ENCODE measurements at regions not wholly inside any gene's neighbourhood (a gene's known extent, or its start where the extent isn't known, plus 50 kb on each side); places are given as distances from the start of the nearest gene placed in this dataset.

GRCh38 chr7:114033475-114033874 is 114.7 kb upstream of the PPP1R3A start:
- Histone ChIP-seq H3K27ac (ENCODE audit: low read length) (no peak overlapping the region), H3K79me2 (ENCODE audit: low read length) (no peaks in the 10 kb centered on the region), H3K4me2 (ENCODE audit: low read depth, low read length, poor library complexity, severe bottlenecking) (no peak overlapping the region), H3K9ac (ENCODE audit: low read length) (no peak overlapping the region), H3K9me3 (ENCODE audit: low read length) (no peaks in the 10 kb centered on the region), H3K36me3 (ENCODE audit: insufficient read depth, low read length) (no peaks in the 10 kb centered on the region), H3K4me1 (ENCODE audit: low read length) (no peaks in the 10 kb centered on the region), H3K27me3 (ENCODE audit: low read length) (no peaks in the 10 kb centered on the region), H3K9me2 (replicated peaks; ENCODE audit: insufficient read depth, low read length) (no peaks in the 10 kb centered on the region), H2AFZ (ENCODE audit: low read length) (no peak overlapping the region), H3K4me3 (ENCODE audit: low read length) (no peak overlapping the region), H4K20me1 (ENCODE audit: insufficient read depth, low read depth, low read length) (no peaks in the 10 kb centered on the region)
- DNase-seq, result no peak

- Histone ChIP-seq H3K4me1 (ENCODE audit: low read length) (no peaks in the 10 kb centered on the region), H2AFZ (ENCODE audit: low read length) (no peak overlapping the region), H3K27me3 (ENCODE audit: low read length) (no peaks in the 10 kb centered on the region), H3K4me3 (ENCODE audit: low read length) (no peak overlapping the region), H3K4me2 (ENCODE audit: low read depth, low read length, poor library complexity, severe bottlenecking) (no peak overlapping the region), H3K9me2 (replicated peaks; ENCODE audit: insufficient read depth, low read length) (no peaks in the 10 kb centered on the region), H3K79me2 (ENCODE audit: low read length) (no peaks in the 10 kb centered on the region), H4K20me1 (ENCODE audit: insufficient read depth, low read depth, low read length) (no peaks in the 10 kb centered on the region), H3K27ac (ENCODE audit: low read length) (no peak overlapping the region), H3K9me3 (ENCODE audit: low read length) (no peaks in the 10 kb centered on the region), H3K36me3 (ENCODE audit: insufficient read depth, low read length) (no peaks in the 10 kb centered on the region), H3K9ac (ENCODE audit: low read length) (no peak overlapping the region)
- peak; percentile 91 for DNase-seq
Measured at GRCh38 chr7:114026486-114027089, 107.8 kb upstream of the PPP1R3A start.

- H3K36me3 ChIP-seq (ENCODE audit: insufficient read depth, low read length), result no peaks in the 10 kb centered on the region
- no peaks in the 10 kb centered on the region for H3K79me2 ChIP-seq (ENCODE audit: low read length)
- no peaks in the 10 kb centered on the region for H3K4me1 ChIP-seq (ENCODE audit: low read length)
- no peaks in the 10 kb centered on the region for H4K20me1 ChIP-seq (ENCODE audit: insufficient read depth, low read depth, low read length)
- H3K9me3 ChIP-seq (ENCODE audit: low read length), result no peaks in the 10 kb centered on the region
- H3K4me3 ChIP-seq (ENCODE audit: low read length), result no peak overlapping the region
- no peak overlapping the region for H3K9ac ChIP-seq (ENCODE audit: low read length)
- no peak for DNase-seq
- H3K27me3 ChIP-seq (ENCODE audit: low read length), result no peaks in the 10 kb centered on the region
- H3K27ac ChIP-seq (ENCODE audit: low read length), result no peak overlapping the region
- H2AFZ ChIP-seq (ENCODE audit: low read length), result no peak overlapping the region
- H3K9me2 ChIP-seq (replicated peaks; ENCODE audit: insufficient read depth, low read length), result no peaks in the 10 kb centered on the region
- no peak overlapping the region for H3K4me2 ChIP-seq (ENCODE audit: low read depth, low read length, poor library complexity, severe bottlenecking)
Measured at GRCh38 chr7:114021135-114021534, 102.3 kb upstream of the PPP1R3A start.

- peaks cover 18% of the 10 kb centered on the region for H3K9me3 ChIP-seq (ENCODE audit: low read length)
- no peak overlapping the region for H3K4me2 ChIP-seq (ENCODE audit: low read depth, low read length, poor library complexity, severe bottlenecking)
- no peaks in the 10 kb centered on the region for H3K79me2 ChIP-seq (ENCODE audit: low read length)
- H3K27ac ChIP-seq (ENCODE audit: low read length), result no peak overlapping the region
- H2AFZ ChIP-seq (ENCODE audit: low read length), result no peak overlapping the region
- H3K27me3 ChIP-seq (ENCODE audit: low read length), result no peaks in the 10 kb centered on the region
- H3K36me3 ChIP-seq (ENCODE audit: insufficient read depth, low read length), result no peaks in the 10 kb centered on the region
- DNase-seq, result no peak
- H3K9ac ChIP-seq (ENCODE audit: low read length), result no peak overlapping the region
- no peaks in the 10 kb centered on the region for H3K4me1 ChIP-seq (ENCODE audit: low read length)
- no peaks in the 10 kb centered on the region for H4K20me1 ChIP-seq (ENCODE audit: insufficient read depth, low read depth, low read length)
- no peaks in the 10 kb centered on the region for H3K9me2 ChIP-seq (replicated peaks; ENCODE audit: insufficient read depth, low read length)
- no peak overlapping the region for H3K4me3 ChIP-seq (ENCODE audit: low read length)
Measured at GRCh38 chr7:114008696-114009095, 89.9 kb upstream of the PPP1R3A start.

- Histone ChIP-seq H3K4me2 (ENCODE audit: low read depth, low read length, poor library complexity, severe bottlenecking) (no peak overlapping the region), H3K9me2 (replicated peaks; ENCODE audit: insufficient read depth, low read length) (no peaks in the 10 kb centered on the region), H3K27ac (ENCODE audit: low read length) (no peak overlapping the region)
Measured at GRCh38 chr7:114007386-114007785, 88.6 kb upstream of the PPP1R3A start.

GRCh38 chr7:113998934-113999333 is 80.1 kb upstream of the PPP1R3A start:
- H3K4me2 ChIP-seq (ENCODE audit: low read depth, low read length, poor library complexity, severe bottlenecking), result no peak overlapping the region
- no peak overlapping the region for H3K27ac ChIP-seq (ENCODE audit: low read length)
- H2AFZ ChIP-seq (ENCODE audit: low read length), result no peak overlapping the region
- H3K27me3 ChIP-seq (ENCODE audit: low read length), result no peaks in the 10 kb centered on the region
- no peaks in the 10 kb centered on the region for H3K36me3 ChIP-seq (ENCODE audit: insufficient read depth, low read length)
- H3K4me3 ChIP-seq (ENCODE audit: low read length), result no peak overlapping the region
- DNase-seq, result no peak
- H3K4me1 ChIP-seq (ENCODE audit: low read length), result no peaks in the 10 kb centered on the region
- no peaks in the 10 kb centered on the region for H3K9me2 ChIP-seq (replicated peaks; ENCODE audit: insufficient read depth, low read length)
- H3K9me3 ChIP-seq (ENCODE audit: low read length), result peaks cover 29% of the 10 kb centered on the region
- H4K20me1 ChIP-seq (ENCODE audit: insufficient read depth, low read depth, low read length), result no peaks in the 10 kb centered on the region
- H3K9ac ChIP-seq (ENCODE audit: low read length), result no peak overlapping the region
- H3K79me2 ChIP-seq (ENCODE audit: low read length), result no peaks in the 10 kb centered on the region

More at GRCh38 chr7:114007386-114007785, 88.6 kb upstream of the PPP1R3A start:
- Histone ChIP-seq H3K4me3 (ENCODE audit: low read length) (no peak overlapping the region), H3K9ac (ENCODE audit: low read length) (no peak overlapping the region), H3K36me3 (ENCODE audit: insufficient read depth, low read length) (no peaks in the 10 kb centered on the region), H3K9me3 (ENCODE audit: low read length) (peaks cover 18% of the 10 kb centered on the region), H4K20me1 (ENCODE audit: insufficient read depth, low read depth, low read length) (no peaks in the 10 kb centered on the region), H2AFZ (ENCODE audit: low read length) (no peak overlapping the region), H3K27me3 (ENCODE audit: low read length) (no peaks in the 10 kb centered on the region), H3K4me1 (ENCODE audit: low read length) (no peaks in the 10 kb centered on the region), H3K79me2 (ENCODE audit: low read length) (no peaks in the 10 kb centered on the region)
- no peak for DNase-seq

- Histone ChIP-seq H3K9me3 (ENCODE audit: low read length) (peaks cover 29% of the 10 kb centered on the region; the same call in 1 of the 2 replicates), H4K20me1 (ENCODE audit: insufficient read depth, low read depth, low read length) (no peaks in the 10 kb centered on the region), H3K36me3 (ENCODE audit: insufficient read depth, low read length) (no peaks in the 10 kb centered on the region), H2AFZ (ENCODE audit: low read length) (no peak overlapping the region), H3K9ac (ENCODE audit: low read length) (no peak overlapping the region), H3K27ac (ENCODE audit: low read length) (no peak overlapping the region), H3K79me2 (ENCODE audit: low read length) (no peaks in the 10 kb centered on the region), H3K9me2 (replicated peaks; ENCODE audit: insufficient read depth, low read length) (no peaks in the 10 kb centered on the region), H3K4me2 (ENCODE audit: low read depth, low read length, poor library complexity, severe bottlenecking) (no peak overlapping the region), H3K4me3 (ENCODE audit: low read length) (no peak overlapping the region), H3K4me1 (ENCODE audit: low read length) (no peaks in the 10 kb centered on the region), H3K27me3 (ENCODE audit: low read length) (no peaks in the 10 kb centered on the region)
- no peak for DNase-seq
Measured at GRCh38 chr7:113996405-113996804, 77.6 kb upstream of the PPP1R3A start.

- no peaks in the 10 kb centered on the region for H3K9me2 ChIP-seq (replicated peaks; ENCODE audit: insufficient read depth, low read length)
- no peaks in the 10 kb centered on the region for H3K36me3 ChIP-seq (ENCODE audit: insufficient read depth, low read length)
- no peak overlapping the region for H3K4me3 ChIP-seq (ENCODE audit: low read length)
Measured at GRCh38 chr7:113986216-113986615, 67.4 kb upstream of the PPP1R3A start.

More at GRCh38 chr7:113986216-113986615, 67.4 kb upstream of the PPP1R3A start:
- Histone ChIP-seq H3K9ac (ENCODE audit: low read length) (no peak overlapping the region), H3K9me3 (ENCODE audit: low read length) (peaks cover 15% of the 10 kb centered on the region; the same call in 1 of the 2 replicates), H3K27ac (ENCODE audit: low read length) (no peak overlapping the region), H4K20me1 (ENCODE audit: insufficient read depth, low read depth, low read length) (no peaks in the 10 kb centered on the region), H3K4me1 (ENCODE audit: low read length) (no peaks in the 10 kb centered on the region), H3K4me2 (ENCODE audit: low read depth, low read length, poor library complexity, severe bottlenecking) (no peak overlapping the region), H3K27me3 (ENCODE audit: low read length) (no peaks in the 10 kb centered on the region), H2AFZ (ENCODE audit: low read length) (no peak overlapping the region), H3K79me2 (ENCODE audit: low read length) (no peaks in the 10 kb centered on the region)
- DNase-seq, result no peak
